GM19468 (cell line): ENCODE measurements at regions not wholly inside any gene's neighbourhood (a gene's known extent, or its start where the extent isn't known, plus 50 kb on each side); places are given as distances from the start of the nearest gene placed in this dataset.
"Not testable (repeated sequence)": the region's sequence is repeated elsewhere in the genome, so short reads cannot be mapped to it uniquely, and the experiment has no call there.

Source experiments
- ATAC-seq: cut with Tn5 transposase; IDR thresholded peaks from one replicate; pipeline ENCODE4 v1.9.1; 2021; ENCODE audit warnings: mild to moderate bottlenecking, moderate library complexity, moderate number of reproducible peaks; ENCODE audit not compliant: unreplicated experiment; ENCODE audit errors: extremely low read depth

DNA sequence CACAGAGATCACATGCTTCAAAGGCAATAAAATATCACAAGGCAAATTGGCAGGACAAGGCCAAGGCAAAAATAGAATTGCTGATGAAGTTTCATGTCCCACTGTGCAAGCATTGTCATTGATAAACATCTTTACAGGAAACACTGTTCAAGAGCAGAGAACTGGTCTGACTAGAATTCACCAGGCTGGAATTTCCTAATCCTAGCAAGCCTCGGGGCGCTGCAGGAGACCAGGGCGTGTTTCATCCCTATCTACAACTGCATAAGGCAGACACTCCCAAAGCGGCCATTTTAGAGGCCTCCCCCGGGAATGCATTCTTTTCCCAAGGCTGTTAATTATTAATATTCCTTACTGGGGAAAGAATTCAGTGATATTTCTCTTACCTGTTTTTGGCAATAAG is 103.7 kb upstream of the GHR start:
- not testable (repeated sequence) for ATAC-seq

DNA sequence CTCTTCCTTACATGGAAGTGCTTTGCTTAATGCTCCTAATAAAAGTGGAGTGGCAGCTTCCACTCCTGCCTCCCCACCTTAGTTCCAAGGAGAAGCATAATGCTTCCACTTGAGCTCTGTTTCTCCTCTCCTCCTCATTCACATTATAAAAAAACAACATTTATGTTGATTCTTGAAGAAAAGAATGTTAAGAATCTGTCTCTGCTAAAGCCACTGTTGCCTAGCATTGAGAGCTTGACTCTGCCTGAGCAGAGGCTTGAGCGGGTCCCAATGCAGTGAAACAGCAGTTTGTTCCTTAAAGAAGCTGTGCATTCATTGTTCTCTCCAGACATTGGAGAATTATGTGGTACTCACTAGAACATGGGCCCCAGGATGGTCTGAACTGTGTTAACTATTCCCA is 101.5 kb upstream of the GHR start:
- no peak for ATAC-seq

GRCh38 chr5:42337143-42337542 is 86.1 kb upstream of the GHR start:
- no peak for ATAC-seq

- no peak for ATAC-seq
These were observed 85.6 kb upstream of the GHR start for GRCh38 chr5:42337607-42338006.

DNA sequence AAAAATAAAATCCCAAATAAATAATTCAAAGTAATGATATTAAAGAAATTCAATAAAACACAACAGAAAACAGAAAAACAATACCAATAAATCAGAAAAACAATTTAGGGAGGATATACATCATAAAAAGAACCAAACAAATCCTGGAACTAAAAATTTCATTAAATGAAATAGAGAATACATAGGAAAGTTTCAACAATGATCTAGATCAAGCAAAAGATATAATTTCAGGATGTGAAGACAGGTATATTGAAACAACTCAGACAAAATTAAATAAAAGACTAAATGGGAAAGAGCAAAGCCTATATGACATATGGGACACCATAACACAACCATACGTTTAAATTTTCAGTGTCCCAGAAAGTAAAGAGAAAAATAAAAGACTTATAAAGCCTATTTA is 85.1 kb upstream of the GHR start:
- no peak for ATAC-seq

GRCh38 chr5:42349163-42349562 is 74.1 kb upstream of the GHR start:
- ATAC-seq: no peak

- no peak for ATAC-seq
These were observed 71.3 kb upstream of the GHR start for GRCh38 chr5:42351956-42352355.

GRCh38 chr5:42360056-42360455 is 63.2 kb upstream of the GHR start:
- no peak for ATAC-seq

DNA sequence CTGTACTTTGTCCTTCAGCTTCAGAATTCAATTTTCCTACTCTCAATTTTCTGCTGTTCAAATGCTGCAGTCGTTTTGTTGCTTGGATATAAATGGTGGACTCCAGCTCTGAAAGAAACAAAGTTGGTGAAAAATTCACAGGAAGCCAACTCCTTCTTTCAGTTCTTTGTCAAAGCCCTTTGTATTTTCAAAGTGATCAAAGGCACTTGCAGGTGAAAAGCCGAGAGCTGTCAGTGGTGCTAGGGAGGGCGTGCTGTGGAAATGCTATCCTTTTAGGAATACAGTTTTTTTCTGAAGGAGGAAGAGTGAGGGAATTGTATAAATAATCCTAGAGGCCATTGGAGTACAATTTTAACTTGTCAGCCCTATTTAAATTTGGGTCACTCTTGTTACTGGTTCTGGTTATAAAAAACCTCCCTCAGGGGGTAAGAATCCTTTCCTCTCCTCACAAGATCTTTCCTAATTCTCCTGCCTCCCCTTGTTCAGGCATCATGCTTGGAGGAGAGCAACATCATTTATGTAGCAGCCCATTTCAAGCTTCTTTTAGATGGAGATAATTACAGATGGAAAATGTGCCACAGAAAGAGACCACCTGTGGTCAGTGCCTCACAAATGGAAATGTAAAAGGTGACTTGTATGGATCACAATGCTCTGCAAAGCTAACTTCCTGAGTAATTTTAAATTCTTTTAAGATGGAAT is 62.5 kb upstream of the GHR start:
- ATAC-seq: no peak

DNA sequence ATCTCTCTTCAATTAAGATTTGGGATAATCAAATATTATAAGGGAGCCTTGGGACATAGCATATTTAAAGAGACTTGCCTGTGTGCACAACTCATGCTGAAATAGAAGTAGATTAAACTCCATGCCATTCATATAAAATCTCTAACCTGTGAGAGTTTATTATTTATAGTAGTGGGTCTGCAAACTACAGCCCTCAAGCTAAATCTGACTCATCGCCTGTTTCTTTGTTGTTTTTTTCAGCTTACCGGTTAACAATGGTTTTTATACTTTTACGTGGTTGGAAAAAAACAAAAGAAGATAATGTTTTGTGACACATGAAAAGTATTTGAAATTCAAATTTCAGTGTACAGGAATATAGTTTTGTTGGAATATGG is 61.9 kb upstream of the GHR start:
- ATAC-seq: no peak

GRCh38 chr5:42366051-42366450 is 57.2 kb upstream of the GHR start:
- ATAC-seq: no peak
